GM21390 (cell line): ENCODE measurements at regions not wholly inside any gene's neighbourhood (a gene's known extent, or its start where the extent isn't known, plus 50 kb on each side); places are given as distances from the start of the nearest gene placed in this dataset.

ENCODE experiments used
- ATAC-seq: cut with Tn5 transposase; IDR thresholded peaks from one replicate; pipeline ENCODE4 v1.9.1; 2021; ENCODE audit not compliant: unreplicated experiment

- ATAC-seq = no peak
These were observed 444.0 kb downstream of the FIGN start for GRCh38 chr2:163291790-163292189.

- no peak for ATAC-seq
These were observed 443.1 kb upstream of the KCNH7 start for GRCh38 chr2:163281717-163282116.

GRCh38 chr2:163269374-163270021, 430.9 kb upstream of the KCNH7 start:
- no peak for ATAC-seq

- ATAC-seq = no peak
These were observed 428.2 kb upstream of the KCNH7 start for GRCh38 chr2:163266772-163267171.

GRCh38 chr2:163265562-163265961, 427.0 kb upstream of the KCNH7 start:
- ATAC-seq = no peak

GRCh38 chr2:163264341-163264740, 425.8 kb upstream of the KCNH7 start:
- no peak for ATAC-seq

GRCh38 chr2:163259489-163259888, 420.9 kb upstream of the KCNH7 start:
- ATAC-seq = no peak

GRCh38 chr2:163255086-163255485, 416.5 kb upstream of the KCNH7 start:
- ATAC-seq = no peak

GRCh38 chr2:163253621-163254285, 415.2 kb upstream of the KCNH7 start:
- ATAC-seq = no peak

GRCh38 chr2:163252199-163252598, 413.6 kb upstream of the KCNH7 start:
- ATAC-seq = no peak

- no peak for ATAC-seq
These were observed 410.0 kb upstream of the KCNH7 start for GRCh38 chr2:163248376-163249253.

GRCh38 chr2:163247847-163248220, 409.3 kb upstream of the KCNH7 start:
- ATAC-seq = no peak

GRCh38 chr2:163247156-163247846, 408.7 kb upstream of the KCNH7 start:
- ATAC-seq = no peak

GRCh38 chr2:163246135-163246534, 407.6 kb upstream of the KCNH7 start:
- ATAC-seq = no peak

- no peak for ATAC-seq
These were observed 398.0 kb upstream of the KCNH7 start for GRCh38 chr2:163236553-163236952.

- ATAC-seq = no peak
These were observed 393.1 kb upstream of the KCNH7 start for GRCh38 chr2:163231666-163232065.

GRCh38 chr2:163213661-163214081, 375.1 kb upstream of the KCNH7 start:
- ATAC-seq = no peak

GRCh38 chr2:163210430-163210918, 371.9 kb upstream of the KCNH7 start:
- ATAC-seq = no peak

GRCh38 chr2:163207693-163208370, 369.3 kb upstream of the KCNH7 start:
- no peak for ATAC-seq

GRCh38 chr2:163205589-163206254, 367.2 kb upstream of the KCNH7 start:
- ATAC-seq = no peak
